Prostate gland (tissue), 2 donors: ENCODE measurements at regions not wholly inside any gene's neighbourhood (a gene's known extent, or its start where the extent isn't known, plus 50 kb on each side); places are given as distances from the start of the nearest gene placed in this dataset.

ENCODE experiments used
- POLR2AphosphoS5 ChIP-seq: sonication (generic); formaldehyde crosslinking; IDR thresholded peaks from one replicate; pipeline ENCODE4 v1.6.1; 2017; ENCODE audit warnings: antibody characterized with exemption
- TF ChIP-seq, protein P1 (sequence below), 4 experiments: fragments of 200-600 bp in 2 of 4; fragments of 450-650 bp in 2 of 4; sonication (generic) in 2 of 4; IDR thresholded peaks; 1 replicate in 3 of 4; 2 replicates in 1 of 4; pipeline ENCODE4 v1.5.1; 2016 to 2019; ENCODE audit warnings: antibody characterized with exemption in 4 of 4, mild to moderate bottlenecking in 2 of 4, moderate library complexity in 2 of 4

DNA sequence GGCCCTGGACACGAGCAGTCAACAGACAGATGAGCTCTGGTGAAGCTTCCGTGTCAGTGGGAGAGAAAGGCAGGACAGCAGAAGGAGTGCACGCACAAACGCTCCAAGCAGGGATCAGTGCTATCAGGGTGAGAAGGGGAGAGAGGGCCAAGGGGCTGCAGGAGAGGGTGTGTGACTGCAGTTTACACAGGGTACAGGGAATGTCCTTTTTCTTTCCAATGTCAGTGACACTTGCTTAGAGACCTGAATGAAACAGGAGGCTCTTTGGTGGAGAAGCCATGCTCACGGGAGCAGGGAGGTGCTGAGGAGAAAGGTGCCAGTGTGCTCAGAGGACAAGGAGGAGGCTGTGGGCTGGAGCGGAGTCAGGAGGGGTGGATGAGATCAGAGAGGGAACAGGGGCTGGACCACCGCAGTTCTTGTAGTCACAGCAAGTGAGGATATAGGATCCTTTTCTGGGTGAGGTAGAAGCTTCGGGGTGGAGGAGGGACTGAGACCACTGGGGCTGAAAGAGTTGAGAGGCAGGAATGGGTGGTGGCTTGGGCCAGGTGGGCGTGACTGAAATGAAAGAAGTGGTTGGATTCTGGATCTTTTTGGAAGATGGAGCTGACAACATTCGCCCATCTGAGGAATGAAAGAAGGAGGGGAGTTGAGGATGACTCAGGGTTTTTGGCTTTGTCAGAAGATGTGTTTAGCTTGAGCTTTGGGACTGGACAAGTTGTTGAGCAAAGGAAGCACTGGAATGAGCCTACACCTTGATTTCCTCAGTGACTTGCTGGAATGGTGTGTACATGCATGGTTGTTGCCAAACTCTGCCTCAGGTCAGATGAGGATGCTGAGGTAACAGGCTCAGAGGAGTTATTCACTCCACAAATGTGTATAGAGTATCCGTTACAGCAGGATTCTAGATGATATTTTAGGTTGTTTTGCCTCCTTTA, 87.9 kb downstream of the ADAMTS15 start:
- TF ChIP-seq, protein P1, sequence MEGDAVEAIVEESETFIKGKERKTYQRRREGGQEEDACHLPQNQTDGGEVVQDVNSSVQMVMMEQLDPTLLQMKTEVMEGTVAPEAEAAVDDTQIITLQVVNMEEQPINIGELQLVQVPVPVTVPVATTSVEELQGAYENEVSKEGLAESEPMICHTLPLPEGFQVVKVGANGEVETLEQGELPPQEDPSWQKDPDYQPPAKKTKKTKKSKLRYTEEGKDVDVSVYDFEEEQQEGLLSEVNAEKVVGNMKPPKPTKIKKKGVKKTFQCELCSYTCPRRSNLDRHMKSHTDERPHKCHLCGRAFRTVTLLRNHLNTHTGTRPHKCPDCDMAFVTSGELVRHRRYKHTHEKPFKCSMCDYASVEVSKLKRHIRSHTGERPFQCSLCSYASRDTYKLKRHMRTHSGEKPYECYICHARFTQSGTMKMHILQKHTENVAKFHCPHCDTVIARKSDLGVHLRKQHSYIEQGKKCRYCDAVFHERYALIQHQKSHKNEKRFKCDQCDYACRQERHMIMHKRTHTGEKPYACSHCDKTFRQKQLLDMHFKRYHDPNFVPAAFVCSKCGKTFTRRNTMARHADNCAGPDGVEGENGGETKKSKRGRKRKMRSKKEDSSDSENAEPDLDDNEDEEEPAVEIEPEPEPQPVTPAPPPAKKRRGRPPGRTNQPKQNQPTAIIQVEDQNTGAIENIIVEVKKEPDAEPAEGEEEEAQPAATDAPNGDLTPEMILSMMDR (IDR thresholded peaks at IDR 0.05), result no peak
- TF ChIP-seq POLR2AphosphoS5, result no peak
